A549 (cell line): ENCODE measurements at regions not wholly inside any gene's neighbourhood (a gene's known extent, or its start where the extent isn't known, plus 50 kb on each side); places are given as distances from the start of the nearest gene placed in this dataset.

Experiments
- ATAC-seq, 2 experiments: fragments of 200-7000 bp in 1 of 2; fragments of >200 bp in 1 of 2; cut with Nextera tagmentation in 1 of 2; cut with Tn5 transposase in 1 of 2; 3 replicates each; pipeline versions ENCODE4 v1.8.0 to v1.9.1; 2018 to 2020; ENCODE audit warnings: mild to moderate bottlenecking in 1 of 2, moderate library complexity in 1 of 2
- CTCF ChIA-PET: fragments of 300-600 bp; sonication (Branson Sonifier 250); formaldehyde crosslinking; extraction: SDS; loops from one replicate; lab custom pipeline; 2021; ENCODE audit warnings: antibody characterized with exemption, inconsistent platforms; lab: Yijun Ruan, JAX
- POLR2A ChIA-PET: fragments of 350-600 bp; formaldehyde crosslinking; extraction: SDS; loops from one replicate; lab custom pipeline; 2021; ENCODE audit warnings: antibody characterized with exemption, inconsistent platforms; lab: Yijun Ruan, JAX
- DNase-seq, 2 experiments: peaks; one replicate each; pipeline versions ENCODE4 v3.0.0 to v3.0.0-alpha.2; 2011 to 2016; ENCODE audit warnings: low read depth in 1 of 2, low spot score in 1 of 2
- FAIRE-seq: peaks from 2 replicates; lab custom pipeline; 2011; peaks lifted over from hg19 to GRCh38; lab: Jason Lieb, UNC
- H3K27ac ChIP-seq, 2 experiments: fragments of >200 bp; sonication (Bioruptor Twin); formaldehyde crosslinking; 3 replicates each; pipeline ENCODE4 v1.5.1; 2016 to 2017
- H3K4me1 ChIP-seq: fragments of >200 bp; sonication (Bioruptor Twin); formaldehyde crosslinking; 3 replicates; pipeline ENCODE4 v1.6.1; 2016
- H3K4me2 ChIP-seq: fragments of >200 bp; sonication (Bioruptor Twin); formaldehyde crosslinking; 3 replicates; pipeline ENCODE4 v1.6.1; 2016
- H3K4me3 ChIP-seq: fragments of >200 bp; sonication (Bioruptor Twin); formaldehyde crosslinking; 3 replicates; pipeline ENCODE4 v1.5.1; 2016
- H3K9me3 ChIP-seq: fragments of >200 bp; sonication (Bioruptor Twin); formaldehyde crosslinking; 3 replicates; pipeline ENCODE4 v1.6.1; 2016
- BHLHE40 ChIP-seq: IDR thresholded peaks from 2 replicates; pipeline ENCODE4 v1.6.1; 2012; ENCODE audit warnings: low read depth, low read length, inconsistent platforms
- CBX2 ChIP-seq: fragments of 200-600 bp; sonication (generic); IDR thresholded peaks from 2 replicates; pipeline ENCODE4 v1.6.1; 2016; ENCODE audit warnings: low read depth, mild to moderate bottlenecking, borderline replicate concordance
- CBX8 ChIP-seq: fragments of 200-600 bp; sonication (generic); IDR thresholded peaks from 2 replicates; pipeline ENCODE4 v1.6.1; 2016
- CHD2 ChIP-seq: fragments of 150-350 bp; IDR thresholded peaks from 2 replicates; pipeline ENCODE4 v1.6.1; 2014; ENCODE audit warnings: low read length; ENCODE audit not compliant: partially characterized antibody
- ELK1 ChIP-seq: fragments of 150-350 bp; IDR thresholded peaks from 2 replicates; pipeline ENCODE4 v1.6.1; 2014; ENCODE audit warnings: low read depth, mild to moderate bottlenecking, low read length
- EP300 ChIP-seq, 2 experiments: fragments of >200 bp; sonication (Bioruptor Twin); formaldehyde crosslinking; IDR thresholded peaks; 2 replicates in 1 of 2; 3 replicates in 1 of 2; pipeline ENCODE4 v1.6.1; 2016 to 2017
- FOSL2 ChIP-seq, 2 experiments: fragments of 450-650 bp in 1 of 2; fragments of >200 bp in 1 of 2; sonication (Bioruptor Twin) in 1 of 2; formaldehyde crosslinking; IDR thresholded peaks; 2 replicates each; pipeline versions ENCODE4 v1.5.0 to v1.6.1; 2016 to 2020; ENCODE audit warnings: mild to moderate bottlenecking in 1 of 2, moderate library complexity in 1 of 2
- FOXS1 ChIP-seq: fragments of 250-450 bp; sonication (Bioruptor Pico); IDR thresholded peaks from 2 replicates; pipeline ENCODE4 v1.5.0; 2020; ENCODE audit warnings: mild to moderate bottlenecking, moderate library complexity
- HOXA7 ChIP-seq: fragments of 250-450 bp; sonication (Bioruptor Pico); IDR thresholded peaks from 2 replicates; pipeline ENCODE4 v1.5.0; 2020; ENCODE audit warnings: mild to moderate bottlenecking, moderate library complexity
- HOXB5 ChIP-seq: fragments of 250-450 bp; sonication (Bioruptor Pico); IDR thresholded peaks from 2 replicates; pipeline ENCODE4 v1.5.0; 2020; ENCODE audit warnings: mild to moderate bottlenecking, moderate library complexity
- JUN ChIP-seq, 2 experiments: fragments of >200 bp; sonication (Bioruptor Twin); formaldehyde crosslinking; IDR thresholded peaks; 2 replicates in 1 of 2; 3 replicates in 1 of 2; pipeline ENCODE4 v1.6.1; 2016 to 2017
- KDM1A ChIP-seq: fragments of 200-600 bp; sonication (generic); IDR thresholded peaks from 2 replicates; pipeline ENCODE4 v1.6.1; 2016; ENCODE audit warnings: low read depth, mild to moderate bottlenecking
- MAX ChIP-seq: IDR thresholded peaks from 2 replicates; pipeline ENCODE4 v1.6.1; 2012
- NR3C1 ChIP-seq: fragments of >200 bp; sonication (Bioruptor Twin); formaldehyde crosslinking; IDR thresholded peaks from 3 replicates; pipeline ENCODE4 v1.6.1; 2017
- RNF2 ChIP-seq: fragments of 200-600 bp; sonication (generic); IDR thresholded peaks from 2 replicates; pipeline ENCODE4 v1.6.1; 2016; ENCODE audit warnings: low read depth, mild to moderate bottlenecking, antibody characterized with exemption, moderate library complexity, borderline replicate concordance
- TFCP2L1 ChIP-seq: fragments of 250-450 bp; sonication (Bioruptor Pico); IDR thresholded peaks from 2 replicates; pipeline ENCODE4 v1.5.0; 2021; ENCODE audit warnings: mild to moderate bottlenecking
- TP53 ChIP-seq: fragments of 250-450 bp; sonication (Bioruptor Pico); IDR thresholded peaks from 2 replicates; pipeline ENCODE4 v1.5.0; 2021; ENCODE audit warnings: mild to moderate bottlenecking, moderate library complexity
- ZSCAN20 ChIP-seq: fragments of 250-450 bp; sonication (Bioruptor Pico); IDR thresholded peaks from 2 replicates; pipeline ENCODE4 v1.8.0; 2022; ENCODE audit warnings: mild to moderate bottlenecking, moderate library complexity
- WGBS: methylation state at CpG from one replicate; pipeline ENCODE4 v1.1.6; 2017; ENCODE audit errors: missing lambda C conversion rate; 5-methylcytosine and 5-hydroxymethylcytosine counted together
- TF ChIP-seq, protein P1 (sequence below): fragments of >200 bp; sonication (Bioruptor Twin); formaldehyde crosslinking; IDR thresholded peaks from 3 replicates; pipeline ENCODE4 v1.5.1; 2016
- TF ChIP-seq, protein P2 (sequence below): fragments of >200 bp; sonication (Bioruptor Twin); formaldehyde crosslinking; IDR thresholded peaks from 2 replicates; pipeline ENCODE4 v1.6.1; 2016
- TF ChIP-seq, protein P3 (sequence below): fragments of 250-450 bp; sonication (Bioruptor Pico); IDR thresholded peaks from 2 replicates; pipeline ENCODE4 v1.5.0; 2020; ENCODE audit warnings: low read depth, mild to moderate bottlenecking, moderate library complexity

GRCh38 chr3:110291886-110292501, 779.6 kb upstream of the NECTIN3 start:
- no peak for FAIRE-seq

GRCh38 chr3:110293660-110294059, 778.0 kb upstream of the NECTIN3 start:
- CTCF ChIA-PET, result no interaction called here
- H3K4me1 ChIP-seq, result no peaks in the 10 kb centered on the region
- TF ChIP-seq RNF2, result no peak
- no peak for TF ChIP-seq TFCP2L1
- no peak for TF ChIP-seq CBX2
- TF ChIP-seq, protein P1, sequence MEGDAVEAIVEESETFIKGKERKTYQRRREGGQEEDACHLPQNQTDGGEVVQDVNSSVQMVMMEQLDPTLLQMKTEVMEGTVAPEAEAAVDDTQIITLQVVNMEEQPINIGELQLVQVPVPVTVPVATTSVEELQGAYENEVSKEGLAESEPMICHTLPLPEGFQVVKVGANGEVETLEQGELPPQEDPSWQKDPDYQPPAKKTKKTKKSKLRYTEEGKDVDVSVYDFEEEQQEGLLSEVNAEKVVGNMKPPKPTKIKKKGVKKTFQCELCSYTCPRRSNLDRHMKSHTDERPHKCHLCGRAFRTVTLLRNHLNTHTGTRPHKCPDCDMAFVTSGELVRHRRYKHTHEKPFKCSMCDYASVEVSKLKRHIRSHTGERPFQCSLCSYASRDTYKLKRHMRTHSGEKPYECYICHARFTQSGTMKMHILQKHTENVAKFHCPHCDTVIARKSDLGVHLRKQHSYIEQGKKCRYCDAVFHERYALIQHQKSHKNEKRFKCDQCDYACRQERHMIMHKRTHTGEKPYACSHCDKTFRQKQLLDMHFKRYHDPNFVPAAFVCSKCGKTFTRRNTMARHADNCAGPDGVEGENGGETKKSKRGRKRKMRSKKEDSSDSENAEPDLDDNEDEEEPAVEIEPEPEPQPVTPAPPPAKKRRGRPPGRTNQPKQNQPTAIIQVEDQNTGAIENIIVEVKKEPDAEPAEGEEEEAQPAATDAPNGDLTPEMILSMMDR, result no peak
- no peak for TF ChIP-seq JUN (IDR thresholded peaks at IDR 0.05)
- TF ChIP-seq KDM1A, result no peak
- TF ChIP-seq NR3C1, result no peak
- no peak for TF ChIP-seq TP53 (CRISPR knock-in tag)
- TF ChIP-seq, protein P2, sequence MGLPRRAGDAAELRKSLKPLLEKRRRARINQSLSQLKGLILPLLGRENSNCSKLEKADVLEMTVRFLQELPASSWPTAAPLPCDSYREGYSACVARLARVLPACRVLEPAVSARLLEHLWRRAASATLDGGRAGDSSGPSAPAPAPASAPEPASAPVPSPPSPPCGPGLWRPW, result no peak
- TF ChIP-seq, protein P3, sequence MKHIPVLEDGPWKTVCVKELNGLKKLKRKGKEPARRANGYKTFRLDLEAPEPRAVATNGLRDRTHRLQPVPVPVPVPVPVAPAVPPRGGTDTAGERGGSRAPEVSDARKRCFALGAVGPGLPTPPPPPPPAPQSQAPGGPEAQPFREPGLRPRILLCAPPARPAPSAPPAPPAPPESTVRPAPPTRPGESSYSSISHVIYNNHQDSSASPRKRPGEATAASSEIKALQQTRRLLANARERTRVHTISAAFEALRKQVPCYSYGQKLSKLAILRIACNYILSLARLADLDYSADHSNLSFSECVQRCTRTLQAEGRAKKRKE (CRISPR knock-in tag), result no peak
- no peak for TF ChIP-seq FOSL2 (IDR thresholded peaks at IDR 0.05)
- TF ChIP-seq FOSL2 (CRISPR knock-in tag; IDR thresholded peaks at IDR 0.05), result no peak
- no peak for TF ChIP-seq HOXA7 (CRISPR knock-in tag)
- TF ChIP-seq CHD2, result no peak
- ATAC-seq, result no peak
- peaks cover 20% of the 10 kb centered on the region; the same call in 1 of the 3 replicates for H3K9me3 ChIP-seq
- DNase-seq, result no peak
- FAIRE-seq, result no peak
- POLR2A ChIA-PET, result no interaction called here
- no peak overlapping the region for H3K27ac ChIP-seq
- H3K4me2 ChIP-seq, result no peak overlapping the region
- no peak overlapping the region for H3K4me3 ChIP-seq

More at GRCh38 chr3:110291886-110292501, 779.6 kb upstream of the NECTIN3 start:
- no peak for ATAC-seq
- Histone ChIP-seq H3K27ac (no peak overlapping the region), H3K4me3 (no peak overlapping the region), H3K4me1 (no peaks in the 10 kb centered on the region), H3K9me3 (peaks cover 20% of the 10 kb centered on the region; the same call in 1 of the 3 replicates), H3K4me2 (no peak overlapping the region)
- WGBS, result 94% methylated on average over 1 of the region's 1 CpG
- CTCF ChIA-PET, result no interaction called here
- POLR2A ChIA-PET, result no interaction called here
- TF ChIP-seq, protein P2, result no peak
- TF ChIP-seq BHLHE40 (no peak), CBX8 (no peak), FOXS1 (CRISPR knock-in tag) (no peak), MAX (no peak), ELK1 (no peak), CHD2 (no peak)
- DNase-seq, result no peak

- no peak for DNase-seq
- TF ChIP-seq HOXB5, result no peak
- no peak for TF ChIP-seq ZSCAN20 (CRISPR knock-in tag)
- TF ChIP-seq KDM1A, result no peak
- TF ChIP-seq EP300 (IDR thresholded peaks at IDR 0.05), result no peak
- no peak for TF ChIP-seq CBX8
- no peak for FAIRE-seq
- CTCF ChIA-PET, result no interaction called here
- WGBS, result 96% methylated on average over 1 of the region's 1 CpG
- Histone ChIP-seq H3K4me3 (no peak overlapping the region), H3K9me3 (peaks cover 20% of the 10 kb centered on the region; the same call in 1 of the 3 replicates), H3K4me1 (no peaks in the 10 kb centered on the region), H3K4me2 (no peak overlapping the region), H3K27ac (no peak overlapping the region)
- POLR2A ChIA-PET, result no interaction called here
- ATAC-seq, result no peak
These were observed 774.7 kb upstream of the NECTIN3 start for GRCh38 chr3:110296885-110297284.
